ENCODE measurements at regions not wholly inside any gene's neighbourhood (a gene's known extent, or its start where the extent isn't known, plus 50 kb on each side); places are given as distances from the start of the nearest gene placed in this dataset.

DNA sequence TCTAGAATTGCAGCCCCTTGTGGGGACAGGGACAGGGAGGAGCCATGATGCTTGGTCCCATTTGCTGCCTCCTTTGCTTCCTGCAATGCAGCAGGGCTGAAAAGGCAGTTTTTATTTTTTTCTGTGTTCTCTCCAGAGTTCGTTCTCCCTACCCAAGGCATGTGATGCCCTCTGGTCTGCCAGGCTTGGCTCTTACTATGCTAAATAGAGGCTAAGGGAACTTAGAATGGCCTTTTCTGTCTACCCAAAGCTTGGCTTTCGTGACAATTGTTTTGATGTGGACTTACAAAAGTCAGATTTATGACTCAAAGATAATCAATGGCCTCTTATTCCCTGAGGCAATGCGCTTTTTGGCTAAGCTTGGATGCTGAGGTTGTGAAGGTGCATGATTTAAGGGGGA lies 293.3 kb upstream of the TBL1XR1 start:
- DNase-seq (ENCODE audit: low spot score in 2 of 2) = no peak
- 51% methylated on average over 3 of the region's 3 CpGs for WGBS

DNA sequence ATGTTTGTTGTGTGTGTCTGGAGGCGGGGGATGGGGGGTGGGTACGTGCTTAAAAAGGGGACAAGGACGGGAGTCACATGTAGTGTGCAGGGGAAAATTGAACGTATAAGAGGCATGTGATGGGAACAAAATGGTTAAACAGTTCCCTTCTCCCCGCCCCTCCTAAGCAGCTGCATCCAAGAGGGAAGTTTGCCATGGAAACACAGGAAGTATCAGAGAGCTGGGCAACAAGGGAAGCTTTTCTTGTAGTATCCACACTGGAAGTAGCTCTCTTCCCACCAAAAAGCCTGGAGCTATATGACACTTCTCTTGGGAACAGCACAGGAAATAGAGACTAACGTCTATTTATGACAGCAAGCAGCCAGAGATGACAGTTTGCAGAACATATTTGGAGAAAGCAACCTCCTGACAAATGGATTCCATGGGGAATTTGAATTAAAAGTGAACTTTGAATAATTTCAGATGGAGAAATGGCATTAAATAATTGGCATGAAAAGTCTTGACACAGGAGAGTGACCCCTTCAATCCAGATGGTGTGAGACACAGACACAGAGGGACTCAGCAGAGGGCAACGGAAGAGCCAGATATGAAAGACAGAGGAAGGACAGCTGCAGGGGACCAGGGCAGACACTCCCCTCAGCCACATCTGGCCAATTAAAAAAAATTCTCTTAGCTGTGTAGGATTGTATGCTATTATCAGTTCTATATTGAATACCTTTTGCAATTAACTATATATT lies 294.2 kb upstream of the TBL1XR1 start:
- peaks cover 14% of the 10 kb centered on the region for H3K4me1 ChIP-seq
- WGBS = 19% methylated on average over 7 of the region's 7 CpGs
- no peak for DNase-seq (ENCODE audit: low spot score in 2 of 2)
- H3K36me3 ChIP-seq = no peaks in the 10 kb centered on the region
- H3K4me3 ChIP-seq = no peak overlapping the region
- H3K27me3 ChIP-seq = no peaks in the 10 kb centered on the region
- no peaks in the 10 kb centered on the region for H3K9me3 ChIP-seq
- no peak overlapping the region for H3K27ac ChIP-seq
- TF ChIP-seq EP300 (IDR thresholded peaks at IDR 0.05) (no peak), POLR2AphosphoS5 (IDR thresholded peaks at IDR 0.05) (no peak), CTCF (IDR thresholded peaks at IDR 0.05) (no peak), POLR2A (IDR thresholded peaks at IDR 0.05) (no peak)

More for the DNA sequence above, 293.3 kb upstream of the TBL1XR1 start:
- no peak for TF ChIP-seq POLR2A (IDR thresholded peaks at IDR 0.05)
- TF ChIP-seq CTCF (IDR thresholded peaks at IDR 0.05) = no peak
- no peak for TF ChIP-seq POLR2AphosphoS5 (IDR thresholded peaks at IDR 0.05)
- no peak for TF ChIP-seq EP300 (IDR thresholded peaks at IDR 0.05)
- H3K27ac ChIP-seq = no peak overlapping the region
- H3K36me3 ChIP-seq = no peaks in the 10 kb centered on the region
- H3K9me3 ChIP-seq = no peaks in the 10 kb centered on the region
- no peaks in the 10 kb centered on the region for H3K27me3 ChIP-seq
- peaks cover 14% of the 10 kb centered on the region for H3K4me1 ChIP-seq
- no peak overlapping the region for H3K4me3 ChIP-seq

DNA sequence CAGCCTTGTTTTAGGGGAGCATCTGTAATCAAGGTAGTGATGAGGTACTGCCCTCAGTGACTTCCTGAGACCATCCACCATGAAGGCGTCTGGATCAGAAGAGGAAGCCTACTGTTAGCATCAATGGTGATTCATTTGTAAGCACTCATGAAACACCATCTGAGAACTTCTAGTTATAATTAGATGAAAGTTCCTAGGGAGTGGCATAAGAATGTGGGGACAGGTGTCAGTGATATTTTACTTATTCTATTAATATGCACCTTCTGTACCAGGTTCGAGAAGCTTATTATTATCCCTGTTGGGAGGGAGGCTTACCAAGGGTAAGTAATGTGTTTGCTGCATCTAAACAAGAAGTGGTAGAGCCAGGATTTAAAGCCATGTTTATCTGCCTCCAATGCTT lies 295.8 kb upstream of the TBL1XR1 start:
- Histone ChIP-seq H3K27ac (no peak overlapping the region), H3K9me3 (no peaks in the 10 kb centered on the region), H3K4me3 (no peak overlapping the region), H3K27me3 (no peaks in the 10 kb centered on the region), H3K4me1 (peaks cover 16% of the 10 kb centered on the region), H3K36me3 (no peaks in the 10 kb centered on the region)
- 81% methylated on average over 2 of the region's 2 CpGs for WGBS
- no peak for DNase-seq (ENCODE audit: low spot score in 2 of 2)
- TF ChIP-seq POLR2AphosphoS5 (IDR thresholded peaks at IDR 0.05) (no peak), CTCF (IDR thresholded peaks at IDR 0.05) (no peak)

GRCh38 chr3:177494216-177494615 lies 296.9 kb upstream of the TBL1XR1 start:
- Histone ChIP-seq H3K27me3 (no peaks in the 10 kb centered on the region), H3K4me3 (no peak overlapping the region), H3K9me3 (no peaks in the 10 kb centered on the region), H3K27ac (no peak overlapping the region), H3K4me1 (peaks cover 20% of the 10 kb centered on the region), H3K36me3 (no peaks in the 10 kb centered on the region)
- DNase-seq (ENCODE audit: low spot score in 2 of 2) = no peak
- TF ChIP-seq CTCF (IDR thresholded peaks at IDR 0.05) = no peak
- TF ChIP-seq POLR2AphosphoS5 (IDR thresholded peaks at IDR 0.05) = no peak
- no peak for TF ChIP-seq POLR2A (IDR thresholded peaks at IDR 0.05)
- no peak for TF ChIP-seq EP300 (IDR thresholded peaks at IDR 0.05)
- 100% methylated on average over 3 of the region's 3 CpGs for WGBS

GRCh38 chr3:177495566-177495965 lies 298.3 kb upstream of the TBL1XR1 start:
- Histone ChIP-seq H3K27me3 (no peaks in the 10 kb centered on the region), H3K36me3 (no peaks in the 10 kb centered on the region), H3K27ac (no peak overlapping the region), H3K4me1 (peaks cover 20% of the 10 kb centered on the region), H3K9me3 (no peaks in the 10 kb centered on the region), H3K4me3 (no peak overlapping the region)
- TF ChIP-seq POLR2A (IDR thresholded peaks at IDR 0.05) = no peak
- no peak for TF ChIP-seq EP300 (IDR thresholded peaks at IDR 0.05)
- no peak for TF ChIP-seq CTCF (IDR thresholded peaks at IDR 0.05)
- no peak for TF ChIP-seq POLR2AphosphoS5 (IDR thresholded peaks at IDR 0.05)
- DNase-seq (ENCODE audit: low spot score in 2 of 2) = no peak
